IMR-90 (cell line): ENCODE measurements at regions not wholly inside any gene's neighbourhood (a gene's known extent, or its start where the extent isn't known, plus 50 kb on each side); places are given as distances from the start of the nearest gene placed in this dataset.

Experiments used
- ATAC-seq: fragments of 200-7000 bp; cut with Tn5 transposase; 2 replicates; pipeline ENCODE4 v1.9.1; 2020; ENCODE audit warnings: low read depth, mild to moderate bottlenecking, moderate library complexity
- BruUV-seq: library from RNA; stranded (reverse); fragments of 400-500 nt; replicated peaks from 2 replicates; lab custom pipeline; 2021; lab: Mats Ljungman, UMichigan
- CTCF ChIA-PET: fragments of 300-600 bp; formaldehyde crosslinking; extraction: SDS; loops from one replicate; lab custom pipeline; 2021; ENCODE audit warnings: antibody characterized with exemption; lab: Yijun Ruan, JAX
- POLR2A ChIA-PET: fragments of 300-600 bp; sonication (Branson Sonifier 250); formaldehyde crosslinking; loops from one replicate; lab custom pipeline; 2022; ENCODE audit warnings: antibody characterized with exemption; ENCODE audit not compliant: unreplicated experiment; lab: Charles Lee
- DNase-seq: peaks from one replicate; pipeline ENCODE4 v3.0.0; 2013
- H2AFZ ChIP-seq: replicated peaks from 2 replicates; pipeline ENCODE3; 2013; ENCODE audit warnings: low read length, mild to moderate bottlenecking; ENCODE audit not compliant: poor library complexity
- H2AK5ac ChIP-seq: 2 replicates; pipeline ENCODE4 v1.6.1; 2013; ENCODE audit warnings: low read depth, low read length, inconsistent platforms
- H2AK9ac ChIP-seq: replicated peaks from 2 replicates; pipeline ENCODE3; 2013; ENCODE audit warnings: mild to moderate bottlenecking, low read depth, low read length, moderate library complexity; ENCODE audit not compliant: poor library complexity
- H2BK120ac ChIP-seq: 2 replicates; pipeline ENCODE4 v1.6.1; 2013; ENCODE audit warnings: low read depth, low read length, inconsistent platforms
- H2BK15ac ChIP-seq: 3 replicates; pipeline ENCODE4 v1.6.1; 2013; ENCODE audit warnings: low read depth, low read length, inconsistent platforms
- H2BK20ac ChIP-seq: 2 replicates; pipeline ENCODE4 v1.6.1; 2013; ENCODE audit warnings: low read depth, mild to moderate bottlenecking, inconsistent platforms, low read length, moderate library complexity
- H2BK5ac ChIP-seq: 2 replicates; pipeline ENCODE4 v1.6.1; 2013; ENCODE audit warnings: mild to moderate bottlenecking, low read depth, low read length, inconsistent platforms; ENCODE audit not compliant: poor library complexity, severe bottlenecking
- H3K14ac ChIP-seq: replicated peaks from 2 replicates; pipeline ENCODE4 v1.6.1; 2013; ENCODE audit warnings: low read depth, low read length, inconsistent platforms
- H3K18ac ChIP-seq: 2 replicates; pipeline ENCODE4 v1.6.1; 2013; ENCODE audit warnings: low read depth, low read length, control low read depth
- H3K23ac ChIP-seq: 2 replicates; pipeline ENCODE4 v1.6.1; 2013; ENCODE audit warnings: low read depth, low read length, inconsistent platforms
- H3K27ac ChIP-seq: 2 replicates; pipeline ENCODE4 v1.5.1; 2013; ENCODE audit warnings: mild to moderate bottlenecking, control low read depth, low read length; ENCODE audit not compliant: insufficient read depth
- H3K27me3 ChIP-seq: 2 replicates; pipeline ENCODE4 v1.6.1; 2013; ENCODE audit warnings: low read length; ENCODE audit not compliant: control insufficient read depth, insufficient read depth
- H3K36me3 ChIP-seq: 2 replicates; pipeline ENCODE4 v1.6.1; 2013; ENCODE audit warnings: low read length, mixed read lengths; ENCODE audit not compliant: control insufficient read depth, insufficient read depth
- H3K4ac ChIP-seq: 2 replicates; pipeline ENCODE4 v1.6.1; 2013; ENCODE audit warnings: low read depth, low read length, inconsistent platforms
- H3K4me1 ChIP-seq: 2 replicates; pipeline ENCODE4 v1.6.1; 2013; ENCODE audit warnings: low read length, mixed read lengths; ENCODE audit not compliant: control insufficient read depth, insufficient read depth
- H3K4me2 ChIP-seq: 2 replicates; pipeline ENCODE4 v1.6.1; 2013; ENCODE audit warnings: low read depth, mild to moderate bottlenecking, control low read depth, low read length, moderate library complexity
- H3K4me3 ChIP-seq: 2 replicates; pipeline ENCODE4 v1.5.1; 2013; ENCODE audit warnings: low read depth, mild to moderate bottlenecking, control low read depth, low read length, moderate library complexity; ENCODE audit not compliant: insufficient read depth
- H3K56ac ChIP-seq: 2 replicates; pipeline ENCODE4 v1.6.1; 2013; ENCODE audit warnings: low read length, inconsistent platforms; ENCODE audit not compliant: insufficient read depth; ENCODE audit errors: extremely low read depth
- H3K79me1 ChIP-seq, 2 experiments: 2 replicates each; pipeline ENCODE4 v1.6.1; 2013; ENCODE audit warnings: low read length in 2 of 2, inconsistent platforms in 1 of 2, low read depth in 1 of 2
- H3K9ac ChIP-seq: 2 replicates; pipeline ENCODE4 v1.6.1; 2013; ENCODE audit warnings: low read depth, low read length, control low read depth
- H3K9me1 ChIP-seq: 2 replicates; pipeline ENCODE4 v1.6.1; 2013; ENCODE audit warnings: low read length, inconsistent platforms; ENCODE audit not compliant: insufficient read depth
- H3K9me3 ChIP-seq: 2 replicates; pipeline ENCODE4 v1.6.1; 2013; ENCODE audit warnings: low read length; ENCODE audit not compliant: control insufficient read depth, insufficient read depth
- H4K20me1 ChIP-seq: 2 replicates; pipeline ENCODE4 v1.6.1; 2013; ENCODE audit warnings: low read length, inconsistent platforms; ENCODE audit not compliant: insufficient read depth
- H4K5ac ChIP-seq: 2 replicates; pipeline ENCODE4 v1.6.1; 2013; ENCODE audit warnings: mild to moderate bottlenecking, low read depth, low read length, control low read depth
- H4K8ac ChIP-seq, 2 experiments: 2 replicates each; pipeline ENCODE4 v1.6.1; 2013; ENCODE audit warnings: low read depth in 2 of 2, low read length in 2 of 2, control low read depth in 1 of 2, inconsistent platforms in 1 of 2
- H4K91ac ChIP-seq: 2 replicates; pipeline ENCODE4 v1.6.1; 2013; ENCODE audit warnings: low read depth, low read length, inconsistent platforms; ENCODE audit not compliant: insufficient read depth
- BHLHE40 ChIP-seq: fragments of 150-350 bp; IDR thresholded peaks from 2 replicates; pipeline ENCODE4 v1.6.1; 2016; ENCODE audit warnings: mild to moderate bottlenecking, low read depth, low read length
- CHD1 ChIP-seq: IDR thresholded peaks from 2 replicates; pipeline ENCODE4 v1.6.1; 2012; ENCODE audit warnings: low read depth, low read length, improper control_type of control experiment
- FOS ChIP-seq: fragments of 150-350 bp; IDR thresholded peaks from 2 replicates; pipeline ENCODE4 v1.6.1; 2016; ENCODE audit warnings: low read depth, low read length
- MAZ ChIP-seq: IDR thresholded peaks from 2 replicates; pipeline ENCODE4 v1.6.1; 2012; ENCODE audit warnings: low read depth, mild to moderate bottlenecking, low read length, improper control_type of control experiment, moderate library complexity, borderline replicate concordance
- MXI1 ChIP-seq: IDR thresholded peaks from 2 replicates; pipeline ENCODE4 v1.6.1; 2012; ENCODE audit warnings: low read depth, mild to moderate bottlenecking, low read length, moderate library complexity, borderline replicate concordance
- NFE2L2 ChIP-seq: fragments of 150-350 bp; IDR thresholded peaks from 2 replicates; pipeline ENCODE4 v1.6.1; 2016; ENCODE audit warnings: low read depth, mild to moderate bottlenecking, low read length
- POLR2A ChIP-seq: IDR thresholded peaks from 2 replicates; pipeline ENCODE4 v1.6.1; 2012; ENCODE audit warnings: mild to moderate bottlenecking, low read depth, low read length
- RCOR1 ChIP-seq: IDR thresholded peaks from 2 replicates; pipeline ENCODE4 v1.6.1; 2012; ENCODE audit warnings: mild to moderate bottlenecking, low read length, improper control_type of control experiment; ENCODE audit not compliant: insufficient replicate concordance
- SMC3 ChIP-seq: fragments of 150-350 bp; IDR thresholded peaks from 2 replicates; pipeline ENCODE4 v1.6.1; 2016; ENCODE audit warnings: low read depth, mild to moderate bottlenecking, antibody characterized with exemption, low read length, moderate library complexity
- WGBS, 2 experiments: methylation state at CpG; one replicate each; pipeline versions ENCODE4 v1.1.5 to v1.1.7; 2013; ENCODE audit warnings: missing lambda C conversion rate in 2 of 2; ENCODE audit not compliant: insufficient read length in 1 of 2; ENCODE audit errors: extremely low coverage in 2 of 2; 5-methylcytosine and 5-hydroxymethylcytosine counted together
- dilution Hi-C: fragments of 300-500 bp; cut with HindIII; formaldehyde crosslinking; loops from one replicate; pipeline ENCODE4 v1.14.3; 2018; ENCODE audit warnings: low sequenced_read_pairs; ENCODE audit not compliant: unreplicated experiment
- in situ Hi-C: fragments of 300-500 bp; cut with MboI; formaldehyde crosslinking; loops from 3 replicates; pipeline ENCODE4 v1.14.3; 2019; ENCODE audit warnings: low sequenced_read_pairs, inconsistent platforms, mixed read lengths
- intact Hi-C: fragments of 100-400 bp; cut with micrococcal nuclease; formaldehyde crosslinking; loops from 2 replicates; pipeline ENCODE4 v1.10.0; 2022
- TF ChIP-seq, protein P1 (sequence below): conservative IDR thresholded peaks from 2 replicates; pipeline ENCODE4 v1.5.1; 2012; ENCODE audit warnings: mild to moderate bottlenecking, low read depth, low read length, improper control_type of control experiment
- TF ChIP-seq, protein P2 (sequence below): fragments of 150-350 bp; IDR thresholded peaks from 2 replicates; pipeline ENCODE4 v1.6.1; 2016; ENCODE audit warnings: low read depth, mild to moderate bottlenecking, low read length, moderate library complexity, borderline replicate concordance

DNA sequence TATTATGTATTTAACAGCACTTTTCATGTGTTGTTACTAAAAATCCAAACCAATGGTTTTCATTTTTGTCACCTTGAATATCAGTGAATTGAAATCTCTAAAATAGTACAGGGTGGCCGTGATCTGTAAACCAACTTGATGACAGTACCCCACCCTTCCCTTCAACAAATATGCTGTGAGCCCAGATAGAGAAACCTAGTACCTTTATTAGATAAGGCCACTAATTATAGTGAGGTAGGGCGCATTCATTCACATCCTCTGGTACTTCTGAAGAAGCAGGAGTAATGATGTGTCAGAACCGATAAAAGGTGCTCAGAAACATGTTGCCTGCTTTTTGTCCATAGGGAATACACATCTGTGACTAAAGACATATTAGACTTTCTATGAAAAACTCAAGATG is 409.5 kb downstream of the GJA1 start:
- Histone ChIP-seq H4K20me1 (no peaks in the 10 kb centered on the region), H3K9me3 (no peaks in the 10 kb centered on the region), H2AK9ac (no peak overlapping the region), H4K91ac (no peak overlapping the region), H3K4me1 (peaks cover 4% of the 10 kb centered on the region), H3K79me1 (no peaks in the 10 kb centered on the region), H3K18ac (no peak overlapping the region), H3K4me2 (no peak overlapping the region), H3K9ac (no peak overlapping the region), H3K4me3 (no peak overlapping the region), H2BK120ac (no peak overlapping the region), H4K8ac (no peak overlapping the region), H2BK15ac (no peak overlapping the region), H3K9me1 (no peaks in the 10 kb centered on the region), H4K5ac (no peak overlapping the region), H3K27ac (no peak overlapping the region), H2AK5ac (no peak overlapping the region), H3K14ac (no peak overlapping the region), H2BK20ac (peak overlapping the region; percentile 5; the same call in 1 of the 2 replicates), H2AFZ (no peak overlapping the region), H3K4ac (no peak overlapping the region), H3K23ac (no peak overlapping the region), H3K36me3 (no peaks in the 10 kb centered on the region), H3K56ac (no peak overlapping the region), H2BK5ac (no peak overlapping the region), H3K27me3 (no peaks in the 10 kb centered on the region)
- in situ Hi-C loops = loop anchor here (5.0 kb wide), 1 partner anchor 408 kb away; the partner anchor contains the start of gene GJA1
- DNase-seq = no peak
- ChIA-PET POLR2A (no interaction called here), CTCF (no interaction called here)
- no peak for ATAC-seq
- BruUV-seq = no TSS peak
- TF ChIP-seq, protein P1, sequence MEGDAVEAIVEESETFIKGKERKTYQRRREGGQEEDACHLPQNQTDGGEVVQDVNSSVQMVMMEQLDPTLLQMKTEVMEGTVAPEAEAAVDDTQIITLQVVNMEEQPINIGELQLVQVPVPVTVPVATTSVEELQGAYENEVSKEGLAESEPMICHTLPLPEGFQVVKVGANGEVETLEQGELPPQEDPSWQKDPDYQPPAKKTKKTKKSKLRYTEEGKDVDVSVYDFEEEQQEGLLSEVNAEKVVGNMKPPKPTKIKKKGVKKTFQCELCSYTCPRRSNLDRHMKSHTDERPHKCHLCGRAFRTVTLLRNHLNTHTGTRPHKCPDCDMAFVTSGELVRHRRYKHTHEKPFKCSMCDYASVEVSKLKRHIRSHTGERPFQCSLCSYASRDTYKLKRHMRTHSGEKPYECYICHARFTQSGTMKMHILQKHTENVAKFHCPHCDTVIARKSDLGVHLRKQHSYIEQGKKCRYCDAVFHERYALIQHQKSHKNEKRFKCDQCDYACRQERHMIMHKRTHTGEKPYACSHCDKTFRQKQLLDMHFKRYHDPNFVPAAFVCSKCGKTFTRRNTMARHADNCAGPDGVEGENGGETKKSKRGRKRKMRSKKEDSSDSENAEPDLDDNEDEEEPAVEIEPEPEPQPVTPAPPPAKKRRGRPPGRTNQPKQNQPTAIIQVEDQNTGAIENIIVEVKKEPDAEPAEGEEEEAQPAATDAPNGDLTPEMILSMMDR = no peak
- TF ChIP-seq MAZ (no peak), CHD1 (no peak), POLR2A (no peak), BHLHE40 (no peak), NFE2L2 (no peak), FOS (no peak), SMC3 (no peak), RCOR1 (no peak), MXI1 (no peak)
- TF ChIP-seq, protein P2, sequence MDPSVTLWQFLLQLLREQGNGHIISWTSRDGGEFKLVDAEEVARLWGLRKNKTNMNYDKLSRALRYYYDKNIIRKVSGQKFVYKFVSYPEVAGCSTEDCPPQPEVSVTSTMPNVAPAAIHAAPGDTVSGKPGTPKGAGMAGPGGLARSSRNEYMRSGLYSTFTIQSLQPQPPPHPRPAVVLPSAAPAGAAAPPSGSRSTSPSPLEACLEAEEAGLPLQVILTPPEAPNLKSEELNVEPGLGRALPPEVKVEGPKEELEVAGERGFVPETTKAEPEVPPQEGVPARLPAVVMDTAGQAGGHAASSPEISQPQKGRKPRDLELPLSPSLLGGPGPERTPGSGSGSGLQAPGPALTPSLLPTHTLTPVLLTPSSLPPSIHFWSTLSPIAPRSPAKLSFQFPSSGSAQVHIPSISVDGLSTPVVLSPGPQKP = no peak
- intact Hi-C loops = loop anchor here (1.0 to 10.0 kb wide), 4 partner anchors 153 to 780 kb away; no protein-coding TSS in a partner anchor
- dilution Hi-C loops = no loop called here
- no CpG with 5 or more reads among the region's 3 CpGs for WGBS, 2 experiments
